ENCODE measurements at regions not wholly inside any gene's neighbourhood (a gene's known extent, or its start where the extent isn't known, plus 50 kb on each side); places are given as distances from the start of the nearest gene placed in this dataset.

DNA sequence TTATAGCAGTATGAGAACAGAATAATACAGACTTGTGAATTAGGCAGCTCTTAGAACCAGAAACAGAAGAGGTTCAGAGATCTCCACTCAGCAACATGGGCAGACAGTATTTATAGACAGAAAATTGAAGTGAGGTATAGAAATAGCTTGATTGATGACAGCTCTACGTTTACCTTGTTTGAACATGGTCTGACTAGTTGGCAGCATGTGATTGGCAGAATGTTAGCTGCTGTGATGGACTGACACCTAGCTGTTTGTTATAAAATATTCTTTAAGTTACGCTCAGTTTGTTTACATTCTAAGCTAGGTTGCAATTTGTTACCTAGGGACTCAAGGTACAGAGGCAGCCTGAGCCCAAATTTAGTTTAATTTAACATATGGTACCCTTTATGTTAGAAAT lies 73.7 kb upstream of the TMEM229A start:
- TF ChIP-seq ZFX (CRISPR knock-in tag; IDR thresholded peaks at IDR 0.05; ENCODE audit: low read depth) (no peak), ZNF12 (CRISPR knock-in tag; IDR thresholded peaks at IDR 0.05) (no peak), CEBPB (IDR thresholded peaks at IDR 0.05; ENCODE audit: borderline replicate concordance, low read depth, low read length) (no peak), RXRA (CRISPR knock-in tag; IDR thresholded peaks at IDR 0.05) (no peak), POLR2A (IDR thresholded peaks at IDR 0.05; ENCODE audit: insufficient read depth in 1 of 2, low read depth in 2 of 2, low read length in 2 of 2) (no peak)
